H9 (cell line): ENCODE measurements at regions not wholly inside any gene's neighbourhood (a gene's known extent, or its start where the extent isn't known, plus 50 kb on each side); places are given as distances from the start of the nearest gene placed in this dataset.

Source experiments
- DNase-seq: peaks from one replicate; pipeline ENCODE4 v3.0.0-alpha.2; 2017
- H2AFZ ChIP-seq: one replicate; pipeline ENCODE4 v1.6.1; 2013; ENCODE audit warnings: mild to moderate bottlenecking, low read length, control low read depth, moderate library complexity
- H2AK5ac ChIP-seq: 2 replicates; pipeline ENCODE4 v1.6.1; 2013; ENCODE audit warnings: low read length, control low read depth, mixed read lengths; ENCODE audit not compliant: insufficient read length
- H2BK120ac ChIP-seq: one replicate; pipeline ENCODE4 v1.6.1; 2013; ENCODE audit warnings: low read depth, mild to moderate bottlenecking, low read length, control low read depth, inconsistent platforms; ENCODE audit not compliant: poor library complexity, severe bottlenecking
- H2BK12ac ChIP-seq: 2 replicates; pipeline ENCODE4 v1.6.1; 2013; ENCODE audit warnings: low read length, control low read depth, mixed read lengths, low read depth; ENCODE audit not compliant: insufficient read length
- H2BK15ac ChIP-seq: 2 replicates; pipeline ENCODE4 v1.6.1; 2013; ENCODE audit warnings: low read depth, low read length, control low read depth
- H2BK20ac ChIP-seq: one replicate; pipeline ENCODE4 v1.6.1; 2013; ENCODE audit warnings: low read depth, mild to moderate bottlenecking, low read length, control low read depth, inconsistent platforms; ENCODE audit not compliant: poor library complexity, severe bottlenecking
- H2BK5ac ChIP-seq: 2 replicates; pipeline ENCODE4 v1.6.1; 2013; ENCODE audit warnings: low read length, control low read depth, mixed read lengths; ENCODE audit not compliant: insufficient read length
- H3K14ac ChIP-seq: 2 replicates; pipeline ENCODE4 v1.6.1; 2013; ENCODE audit warnings: low read length, control low read depth; ENCODE audit not compliant: insufficient read depth
- H3K18ac ChIP-seq: 2 replicates; pipeline ENCODE4 v1.6.1; 2013; ENCODE audit warnings: low read depth, mild to moderate bottlenecking, mixed read lengths, low read length, control low read depth; ENCODE audit not compliant: insufficient read length
- H3K23ac ChIP-seq: 2 replicates; pipeline ENCODE4 v1.6.1; 2013; ENCODE audit warnings: low read length, control low read depth, mixed read lengths, low read depth; ENCODE audit not compliant: insufficient read length
- H3K23me2 ChIP-seq: 2 replicates; pipeline ENCODE4 v1.6.1; 2013; ENCODE audit warnings: low read depth, mild to moderate bottlenecking, mixed read lengths, low read length, control low read depth; ENCODE audit not compliant: insufficient read length, poor library complexity, severe bottlenecking
- H3K27ac ChIP-seq: 2 replicates; pipeline ENCODE4 v1.5.1; 2013; ENCODE audit warnings: low read length, control low read depth, mixed read lengths, low read depth; ENCODE audit not compliant: insufficient read length
- H3K27me3 ChIP-seq: 2 replicates; pipeline ENCODE4 v1.6.1; 2013; ENCODE audit warnings: low read length, control low read depth, inconsistent platforms; ENCODE audit not compliant: insufficient read depth
- H3K4ac ChIP-seq: 2 replicates; pipeline ENCODE4 v1.6.1; 2013; ENCODE audit warnings: low read depth, mild to moderate bottlenecking, control low read depth, inconsistent platforms, low read length, moderate library complexity
- H3K4me1 ChIP-seq: 2 replicates; pipeline ENCODE4 v1.6.1; 2013; ENCODE audit warnings: low read length, control low read depth, inconsistent platforms; ENCODE audit not compliant: insufficient read depth
- H3K4me2 ChIP-seq: 2 replicates; pipeline ENCODE4 v1.6.1; 2013; ENCODE audit warnings: low read length, control low read depth, mixed read lengths; ENCODE audit not compliant: insufficient read length, insufficient read depth
- H3K56ac ChIP-seq: 2 replicates; pipeline ENCODE4 v1.6.1; 2013; ENCODE audit warnings: low read depth, mild to moderate bottlenecking, mixed read lengths, low read length, control low read depth; ENCODE audit not compliant: insufficient read length
- H3K79me1 ChIP-seq: 2 replicates; pipeline ENCODE4 v1.6.1; 2013; ENCODE audit warnings: low read depth, mild to moderate bottlenecking, moderate library complexity, low read length, control low read depth, inconsistent platforms; ENCODE audit not compliant: insufficient read depth, poor library complexity, severe bottlenecking
- H3K79me2 ChIP-seq: 2 replicates; pipeline ENCODE4 v1.6.1; 2013; ENCODE audit warnings: low read length, control low read depth, inconsistent platforms; ENCODE audit not compliant: insufficient read depth
- H3K9ac ChIP-seq: 2 replicates; pipeline ENCODE4 v1.6.1; 2013; ENCODE audit warnings: low read length, control low read depth, mixed read lengths; ENCODE audit not compliant: insufficient read length; ENCODE audit errors: extremely low read depth
- H3K9me3 ChIP-seq: one replicate; pipeline ENCODE4 v1.6.1; 2013; ENCODE audit warnings: low read depth, low read length, inconsistent platforms; ENCODE audit not compliant: control insufficient read depth
- H3T11ph ChIP-seq: one replicate; pipeline ENCODE4 v1.6.1; 2013; ENCODE audit warnings: mild to moderate bottlenecking, low read length, control low read depth, inconsistent platforms
- H4K20me1 ChIP-seq: one replicate; pipeline ENCODE4 v1.6.1; 2013; ENCODE audit not compliant: control insufficient read depth, insufficient read length, insufficient read depth
- H4K5ac ChIP-seq: 2 replicates; pipeline ENCODE4 v1.6.1; 2013; ENCODE audit warnings: low read depth, mild to moderate bottlenecking, mixed read lengths, low read length, control low read depth; ENCODE audit not compliant: insufficient read length
- H4K8ac ChIP-seq: replicated peaks from 2 replicates; pipeline ENCODE4 v1.6.1; 2013; ENCODE audit warnings: low read length, control low read depth, mixed read lengths, low read depth; ENCODE audit not compliant: insufficient read length
- H4K91ac ChIP-seq: 2 replicates; pipeline ENCODE4 v1.6.1; 2013; ENCODE audit warnings: low read depth, mild to moderate bottlenecking, moderate library complexity, mixed read lengths, low read length, control low read depth; ENCODE audit not compliant: insufficient read length
- H3K27ac Mint-ChIP-seq, 3 experiments: 2 replicates in 2 of 3; 3 replicates in 1 of 3; pipeline ENCODE4 v1.8.0; 2020 to 2021; ENCODE audit warnings: mixed read lengths in 3 of 3, mild to moderate bottlenecking in 1 of 3, moderate library complexity in 1 of 3
- H3K27me3 Mint-ChIP-seq: 2 replicates; pipeline ENCODE4 v1.8.0; 2021; ENCODE audit warnings: low read depth, mild to moderate bottlenecking, moderate library complexity, mixed read lengths
- H3K36me3 Mint-ChIP-seq, 3 experiments: 2 replicates in 2 of 3; 3 replicates in 1 of 3; pipeline ENCODE4 v1.8.0; 2020 to 2021; ENCODE audit warnings: low read depth in 3 of 3, mixed read lengths in 3 of 3; ENCODE audit not compliant: insufficient read depth in 1 of 3
- H3K4me1 Mint-ChIP-seq, 2 experiments: 2 replicates each; pipeline ENCODE4 v1.8.0; 2020; ENCODE audit warnings: mixed read lengths in 2 of 2
- H3K4me3 Mint-ChIP-seq, 2 experiments: 2 replicates in 1 of 2; 3 replicates in 1 of 2; pipeline ENCODE4 v1.8.0; 2020 to 2021; ENCODE audit warnings: mild to moderate bottlenecking in 2 of 2, mixed read lengths in 2 of 2, moderate library complexity in 1 of 2
- H3K9me3 Mint-ChIP-seq, 2 experiments: 2 replicates in 1 of 2; 3 replicates in 1 of 2; pipeline ENCODE4 v1.8.0; 2020; ENCODE audit warnings: mild to moderate bottlenecking in 2 of 2, mixed read lengths in 2 of 2, moderate library complexity in 1 of 2
- WGBS: extraction: QIAGEN DNeasy Blood & Tissue Kit; methylation state at CpG from one replicate; pipeline ENCODE4 v1.1.7; 2013; ENCODE audit warnings: missing lambda C conversion rate, low lambda C conversion rate, mixed read lengths; ENCODE audit not compliant: insufficient read length; ENCODE audit errors: extremely low coverage; 5-methylcytosine and 5-hydroxymethylcytosine counted together
- TF ChIP-seq, protein P1 (sequence below): fragments of 200-600 bp; sonication (generic); conservative IDR thresholded peaks from 3 replicates; pipeline ENCODE4 v1.8.0; 2021; ENCODE audit warnings: antibody characterized with exemption, mild to moderate bottlenecking

DNA sequence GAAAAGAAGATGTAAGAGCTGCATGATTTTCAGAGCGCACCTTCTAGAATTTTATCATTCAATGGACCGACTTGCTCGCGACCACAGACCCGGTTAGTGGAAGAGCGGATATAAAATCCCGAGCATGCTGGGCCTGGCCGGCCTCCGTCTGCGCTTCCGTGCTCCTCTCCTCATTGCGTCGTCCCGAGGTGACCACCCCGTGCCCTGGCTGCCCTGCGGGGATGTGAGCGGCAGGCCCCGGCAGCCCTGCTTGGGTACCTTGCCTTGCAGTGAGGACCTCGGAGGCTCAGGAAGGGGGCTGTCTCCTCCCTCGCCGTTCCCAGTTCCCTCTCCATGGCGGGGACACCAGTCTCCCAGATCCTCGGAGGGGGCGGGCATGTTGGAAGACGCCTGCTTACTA, 330.9 kb upstream of the SHH start:
- Histone ChIP-seq H3K14ac (no peak overlapping the region; the same call in 1 of the 2 replicates), H3K18ac (no peak overlapping the region), H3K27ac (no peak overlapping the region), H3K9me3 (no peaks in the 10 kb centered on the region), H3K56ac (no peak overlapping the region), H3K4ac (no peak overlapping the region), H3K9ac (no peak overlapping the region), H2AK5ac (no peak overlapping the region), H3K23ac (no peak overlapping the region), H2BK12ac (no peak overlapping the region), H4K5ac (no peak overlapping the region), H3K79me2 (no peaks in the 10 kb centered on the region), H2BK5ac (no peak overlapping the region), H2BK15ac (no peak overlapping the region), H3K27me3 (no peaks in the 10 kb centered on the region), H3K4me2 (no peak overlapping the region), H4K91ac (no peak overlapping the region), H4K8ac (no peak overlapping the region), H3K4me1 (no peaks in the 10 kb centered on the region), H3T11ph (no peak overlapping the region), H3K79me1 (no peaks in the 10 kb centered on the region), H2BK120ac (no peak overlapping the region), H3K23me2 (no peaks in the 10 kb centered on the region), H4K20me1 (no peaks in the 10 kb centered on the region), H2BK20ac (no peak overlapping the region), H2AFZ (no peak overlapping the region)
- Mint-ChIP-seq H3K27me3 (peaks cover 5% of the 10 kb centered on the region; the same call in 1 of the 2 replicates), H3K27ac (no peak overlapping the region), H3K4me3 (no peak overlapping the region), H3K4me1 (peaks cover 0 to 3% of the 10 kb centered on the region in 2 experiments; a peak in 2 of 4 replicates), H3K36me3 (no peaks in the 10 kb centered on the region), H3K9me3 (peaks cover under 1 to 2% of the 10 kb centered on the region in 2 experiments; a peak in 3 of 5 replicates)
- DNase-seq = no peak
- TF ChIP-seq, protein P1, sequence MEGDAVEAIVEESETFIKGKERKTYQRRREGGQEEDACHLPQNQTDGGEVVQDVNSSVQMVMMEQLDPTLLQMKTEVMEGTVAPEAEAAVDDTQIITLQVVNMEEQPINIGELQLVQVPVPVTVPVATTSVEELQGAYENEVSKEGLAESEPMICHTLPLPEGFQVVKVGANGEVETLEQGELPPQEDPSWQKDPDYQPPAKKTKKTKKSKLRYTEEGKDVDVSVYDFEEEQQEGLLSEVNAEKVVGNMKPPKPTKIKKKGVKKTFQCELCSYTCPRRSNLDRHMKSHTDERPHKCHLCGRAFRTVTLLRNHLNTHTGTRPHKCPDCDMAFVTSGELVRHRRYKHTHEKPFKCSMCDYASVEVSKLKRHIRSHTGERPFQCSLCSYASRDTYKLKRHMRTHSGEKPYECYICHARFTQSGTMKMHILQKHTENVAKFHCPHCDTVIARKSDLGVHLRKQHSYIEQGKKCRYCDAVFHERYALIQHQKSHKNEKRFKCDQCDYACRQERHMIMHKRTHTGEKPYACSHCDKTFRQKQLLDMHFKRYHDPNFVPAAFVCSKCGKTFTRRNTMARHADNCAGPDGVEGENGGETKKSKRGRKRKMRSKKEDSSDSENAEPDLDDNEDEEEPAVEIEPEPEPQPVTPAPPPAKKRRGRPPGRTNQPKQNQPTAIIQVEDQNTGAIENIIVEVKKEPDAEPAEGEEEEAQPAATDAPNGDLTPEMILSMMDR = no peak
- no CpG with 5 or more reads among the region's 25 CpGs for WGBS
